Caco-2 (cell line): ENCODE measurements at regions not wholly inside any gene's neighbourhood (a gene's known extent, or its start where the extent isn't known, plus 50 kb on each side); places are given as distances from the start of the nearest gene placed in this dataset.

Source experiments
- BruUV-seq: library from RNA; stranded (reverse); fragments of 400-500 nt; replicated peaks from 2 replicates; lab custom pipeline; 2021; lab: Mats Ljungman, UMichigan
- CTCF ChIA-PET: fragments of 300-600 bp; sonication (Branson Sonifier 250); formaldehyde crosslinking; loops from one replicate; lab custom pipeline; 2022; ENCODE audit warnings: antibody characterized with exemption; lab: Charles Lee
- POLR2A ChIA-PET: fragments of 300-600 bp; sonication (Branson Sonifier 250); formaldehyde crosslinking; loops from one replicate; lab custom pipeline; 2022; ENCODE audit warnings: antibody characterized with exemption; lab: Charles Lee
- DNase-seq, 2 experiments: peaks; one replicate each; pipeline versions ENCODE4 v3.0.0 to v3.0.0-alpha.2; 2020 to 2022
- H3K27me3 ChIP-seq: replicated peaks from 2 replicates; pipeline ENCODE4 v1.6.0; 2011; ENCODE audit warnings: low read length; ENCODE audit not compliant: control insufficient read depth, insufficient read depth
- H3K36me3 ChIP-seq: 2 replicates; pipeline ENCODE4 v1.5.1; 2011; ENCODE audit warnings: low read length; ENCODE audit not compliant: control insufficient read depth, insufficient read depth
- H3K4me1 ChIP-seq: fragments of 250-450 bp; sonication (Bioruptor Pico); 2 replicates; pipeline ENCODE4 v1.5.1; 2020; ENCODE audit warnings: mild to moderate bottlenecking
- H3K4me3 ChIP-seq: 2 replicates; pipeline ENCODE4 v1.5.1; 2011; ENCODE audit warnings: low read depth, mild to moderate bottlenecking, control low read depth, low read length
- H3K9me3 ChIP-seq: fragments of 250-450 bp; sonication (Bioruptor Pico); 2 replicates; pipeline ENCODE4 v1.5.1; 2020; ENCODE audit warnings: mild to moderate bottlenecking, moderate library complexity
- H3K27ac Mint-ChIP-seq: one replicate; pipeline ENCODE4 v1.8.0; 2022; ENCODE audit warnings: mixed read lengths; ENCODE audit not compliant: unreplicated experiment
- H3K27me3 Mint-ChIP-seq: one replicate; pipeline ENCODE4 v1.8.0; 2022; ENCODE audit warnings: mixed read lengths; ENCODE audit not compliant: insufficient read depth, unreplicated experiment
- H3K36me3 Mint-ChIP-seq: one replicate; pipeline ENCODE4 v1.8.0; 2022; ENCODE audit warnings: mild to moderate bottlenecking, mixed read lengths; ENCODE audit not compliant: insufficient read depth, unreplicated experiment
- H3K4me1 Mint-ChIP-seq: one replicate; pipeline ENCODE4 v1.8.0; 2022; ENCODE audit warnings: low read depth, mixed read lengths; ENCODE audit not compliant: unreplicated experiment
- H3K4me3 Mint-ChIP-seq: one replicate; pipeline ENCODE4 v1.8.0; 2022; ENCODE audit warnings: mild to moderate bottlenecking, moderate library complexity, mixed read lengths; ENCODE audit not compliant: unreplicated experiment
- H3K9me3 Mint-ChIP-seq: one replicate; pipeline ENCODE4 v1.8.0; 2022; ENCODE audit warnings: mixed read lengths; ENCODE audit not compliant: unreplicated experiment
- intact Hi-C: fragments of 100-400 bp; cut with micrococcal nuclease; formaldehyde crosslinking; loops from one replicate; pipeline ENCODE4 v1.10.0; 2022; ENCODE audit not compliant: unreplicated experiment
- TF ChIP-seq, protein P1 (sequence below), 2 experiments: fragments of 200-600 bp in 1 of 2; IDR thresholded peaks; 1 replicate in 1 of 2; 2 replicates in 1 of 2; pipeline versions ENCODE4 v1.5.1 to v1.8.0; 2011 to 2022; ENCODE audit warnings: antibody characterized with exemption in 1 of 2, control low read depth in 1 of 2, inconsistent platforms in 1 of 2, low read depth in 1 of 2, low read length in 1 of 2, mild to moderate bottlenecking in 1 of 2, moderate library complexity in 1 of 2; ENCODE audit not compliant: insufficient read depth in 1 of 2, severe bottlenecking in 1 of 2, unreplicated experiment in 1 of 2

DNA sequence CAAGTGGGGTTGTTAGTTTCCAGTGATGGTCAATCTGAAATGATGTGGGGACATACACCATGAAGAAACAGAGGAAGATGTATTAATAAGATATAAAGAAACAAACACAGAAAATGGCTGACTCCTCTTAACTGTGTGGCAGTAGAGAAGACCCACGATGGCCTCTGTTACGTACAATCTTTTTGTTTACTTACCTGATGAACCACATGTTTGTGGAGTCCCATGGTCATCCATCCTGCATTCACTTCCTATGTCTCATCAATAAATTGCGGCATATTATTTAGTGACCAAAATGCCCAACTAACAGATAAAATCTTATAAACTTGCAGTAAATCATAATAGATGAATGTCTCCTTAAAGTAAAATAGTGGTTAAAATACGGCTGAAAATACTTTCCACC lies 740.1 kb upstream of the LINC00305 start:
- ChIA-PET POLR2A (no interaction called here), CTCF (no interaction called here)
- H3K4me1 Mint-ChIP-seq = no peaks in the 10 kb centered on the region
- TF ChIP-seq, protein P1, sequence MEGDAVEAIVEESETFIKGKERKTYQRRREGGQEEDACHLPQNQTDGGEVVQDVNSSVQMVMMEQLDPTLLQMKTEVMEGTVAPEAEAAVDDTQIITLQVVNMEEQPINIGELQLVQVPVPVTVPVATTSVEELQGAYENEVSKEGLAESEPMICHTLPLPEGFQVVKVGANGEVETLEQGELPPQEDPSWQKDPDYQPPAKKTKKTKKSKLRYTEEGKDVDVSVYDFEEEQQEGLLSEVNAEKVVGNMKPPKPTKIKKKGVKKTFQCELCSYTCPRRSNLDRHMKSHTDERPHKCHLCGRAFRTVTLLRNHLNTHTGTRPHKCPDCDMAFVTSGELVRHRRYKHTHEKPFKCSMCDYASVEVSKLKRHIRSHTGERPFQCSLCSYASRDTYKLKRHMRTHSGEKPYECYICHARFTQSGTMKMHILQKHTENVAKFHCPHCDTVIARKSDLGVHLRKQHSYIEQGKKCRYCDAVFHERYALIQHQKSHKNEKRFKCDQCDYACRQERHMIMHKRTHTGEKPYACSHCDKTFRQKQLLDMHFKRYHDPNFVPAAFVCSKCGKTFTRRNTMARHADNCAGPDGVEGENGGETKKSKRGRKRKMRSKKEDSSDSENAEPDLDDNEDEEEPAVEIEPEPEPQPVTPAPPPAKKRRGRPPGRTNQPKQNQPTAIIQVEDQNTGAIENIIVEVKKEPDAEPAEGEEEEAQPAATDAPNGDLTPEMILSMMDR (IDR thresholded peaks at IDR 0.05; ENCODE audit: insufficient read depth in 1 of 2, low read depth in 1 of 2, low read length in 1 of 2, severe bottlenecking in 1 of 2, unreplicated experiment in 1 of 2) = no peak
- H3K36me3 Mint-ChIP-seq = no peaks in the 10 kb centered on the region
- H3K27me3 Mint-ChIP-seq = no peaks in the 10 kb centered on the region
- no peaks in the 10 kb centered on the region for H3K9me3 Mint-ChIP-seq
- BruUV-seq = no TSS peak
- Histone ChIP-seq H3K4me1 (no peaks in the 10 kb centered on the region), H3K9me3 (no peaks in the 10 kb centered on the region), H3K4me3 (no peak overlapping the region), H3K27me3 (no peaks in the 10 kb centered on the region), H3K36me3 (no peaks in the 10 kb centered on the region)
- intact Hi-C loops = no loop called here
- no peak for DNase-seq
- H3K4me3 Mint-ChIP-seq = no peak overlapping the region
- H3K27ac Mint-ChIP-seq = no peak overlapping the region

DNA sequence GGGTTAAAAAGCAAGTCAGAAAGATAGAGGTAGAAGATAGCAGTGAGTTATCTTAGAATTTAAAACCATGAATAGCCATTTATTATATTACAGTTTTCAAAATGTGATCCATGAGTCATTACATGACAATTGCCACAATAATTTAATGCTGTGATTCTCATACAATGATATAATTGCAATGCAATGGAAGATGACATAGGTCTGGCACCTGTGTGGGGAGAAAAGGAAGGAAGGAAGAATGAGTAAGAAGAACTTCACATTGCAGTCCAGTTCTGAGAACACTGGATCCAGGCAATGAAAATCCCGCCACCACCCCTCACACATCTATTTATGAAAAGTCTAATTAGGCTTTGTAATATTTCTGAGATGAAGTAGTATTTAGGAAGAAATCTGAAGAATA lies 738.1 kb upstream of the LINC00305 start:
- Mint-ChIP-seq H3K9me3 (no peaks in the 10 kb centered on the region), H3K4me1 (no peaks in the 10 kb centered on the region), H3K27me3 (no peaks in the 10 kb centered on the region), H3K4me3 (no peak overlapping the region), H3K36me3 (no peaks in the 10 kb centered on the region), H3K27ac (no peak overlapping the region)
- H3K36me3 ChIP-seq = no peaks in the 10 kb centered on the region
- CTCF ChIA-PET = no interaction called here
- no peak for DNase-seq
- POLR2A ChIA-PET = no interaction called here
- TF ChIP-seq, protein P1 (IDR thresholded peaks at IDR 0.05; ENCODE audit: insufficient read depth in 1 of 2, low read depth in 1 of 2, low read length in 1 of 2, severe bottlenecking in 1 of 2, unreplicated experiment in 1 of 2) = no peak
- no TSS peak for BruUV-seq
- H3K4me3 ChIP-seq = no peak overlapping the region
- H3K27me3 ChIP-seq = no peaks in the 10 kb centered on the region
- H3K4me1 ChIP-seq = no peaks in the 10 kb centered on the region
- H3K9me3 ChIP-seq = no peaks in the 10 kb centered on the region
- intact Hi-C loops = no loop called here

DNA sequence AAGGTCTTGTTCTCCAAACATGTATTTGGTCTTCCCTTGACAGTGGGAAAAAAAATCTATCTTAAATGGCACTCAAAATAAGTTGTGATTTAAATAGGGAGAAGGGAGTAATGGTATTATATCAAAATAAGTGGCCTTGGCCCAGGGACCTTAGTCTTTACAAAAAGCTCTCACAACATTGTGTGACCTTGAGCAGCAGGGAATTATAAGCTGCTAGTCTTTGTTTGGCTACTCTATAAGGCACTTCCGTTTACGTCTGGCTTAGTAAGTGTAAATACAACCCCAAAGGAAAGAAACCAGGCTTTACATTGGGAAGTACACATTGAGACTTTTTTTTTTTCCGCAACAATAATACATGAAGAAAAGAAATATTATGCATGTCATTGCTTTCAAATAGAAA lies 734.0 kb upstream of the LINC00305 start:
- TF ChIP-seq, protein P1 (IDR thresholded peaks at IDR 0.05; ENCODE audit: insufficient read depth in 1 of 2, low read depth in 1 of 2, low read length in 1 of 2, severe bottlenecking in 1 of 2, unreplicated experiment in 1 of 2) = no peak
- H3K4me1 Mint-ChIP-seq = no peaks in the 10 kb centered on the region
- no peaks in the 10 kb centered on the region for H3K36me3 Mint-ChIP-seq
- no peaks in the 10 kb centered on the region for H3K27me3 Mint-ChIP-seq
- no TSS peak for BruUV-seq
- Histone ChIP-seq H3K4me1 (no peaks in the 10 kb centered on the region), H3K27me3 (no peaks in the 10 kb centered on the region), H3K9me3 (no peaks in the 10 kb centered on the region), H3K36me3 (no peaks in the 10 kb centered on the region), H3K4me3 (no peak overlapping the region)
- DNase-seq = no peak
- intact Hi-C loops = no loop called here
- no peak overlapping the region for H3K27ac Mint-ChIP-seq
- no peak overlapping the region for H3K4me3 Mint-ChIP-seq
- no peaks in the 10 kb centered on the region for H3K9me3 Mint-ChIP-seq
- ChIA-PET CTCF (no interaction called here), POLR2A (no interaction called here)
